Fibroblast of skin of back (primary cell): ENCODE measurements at regions not wholly inside any gene's neighbourhood (a gene's known extent, or its start where the extent isn't known, plus 50 kb on each side); places are given as distances from the start of the nearest gene placed in this dataset.
"Not testable (repeated sequence)": the region's sequence is repeated elsewhere in the genome, so short reads cannot be mapped to it uniquely, and the experiment has no call there.

Experiments used
- DNase-seq: peaks from one replicate; pipeline ENCODE4 v3.0.0-alpha.2; 2013

DNA sequence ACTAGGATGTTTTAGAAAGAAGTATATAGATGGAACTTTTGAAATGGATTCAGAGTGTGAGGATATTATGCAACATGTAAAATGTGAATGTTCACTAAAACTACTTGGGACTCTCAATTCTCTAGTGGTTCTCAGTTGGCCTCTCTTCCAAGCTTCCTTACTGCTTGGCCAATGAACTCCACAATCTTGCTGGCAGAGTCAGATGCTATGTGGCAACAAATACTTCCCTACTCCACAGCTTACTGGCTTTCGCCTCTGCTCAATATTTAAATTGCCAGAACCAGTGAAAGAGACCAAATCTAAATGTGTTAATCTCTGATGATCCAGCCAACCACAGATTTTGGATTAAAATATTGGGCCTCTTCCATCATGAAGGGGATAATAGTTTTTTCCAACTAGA is 138.4 kb downstream of the HTR1B start:
- no peak for DNase-seq

- no peak for DNase-seq
These were observed 140.7 kb downstream of the HTR1B start for GRCh38 chr6:77322604-77323003.

DNA sequence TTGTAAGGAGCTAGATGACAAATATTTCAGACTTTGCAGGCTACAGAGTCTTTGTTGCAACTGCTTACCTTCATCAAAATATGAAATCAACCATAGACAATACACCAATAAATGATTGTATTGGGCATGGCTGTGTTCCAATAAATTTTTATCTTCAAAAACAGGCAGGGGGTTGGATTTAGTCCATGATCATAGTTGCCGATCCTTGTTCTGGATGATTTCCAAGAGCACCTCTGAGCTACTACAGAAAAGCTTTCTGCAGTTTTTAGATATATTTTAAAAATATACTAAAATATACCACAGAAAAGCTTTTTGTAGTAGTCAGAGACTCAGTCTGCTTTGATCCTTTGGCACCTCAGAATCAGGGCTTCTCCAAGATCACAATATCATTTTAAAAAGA is 145.0 kb downstream of the HTR1B start:
- DNase-seq = no peak

DNA sequence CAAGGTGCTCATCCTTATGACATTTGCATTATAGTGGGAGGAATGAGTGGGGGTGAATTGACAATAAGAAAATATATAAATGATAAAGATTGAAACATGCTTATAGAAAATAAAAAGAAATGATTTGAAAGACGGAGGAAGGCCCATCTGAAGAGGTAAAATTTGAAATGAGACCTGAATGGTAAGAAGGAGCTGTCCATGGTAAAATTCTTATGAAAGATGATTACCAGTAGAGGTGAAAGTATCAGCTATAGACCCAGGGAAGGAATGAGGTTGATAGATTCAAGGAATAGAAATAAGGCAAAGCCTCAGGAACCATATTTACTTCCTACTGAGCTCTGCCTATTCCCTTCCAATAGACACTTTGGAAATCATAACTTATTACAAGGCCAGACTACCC is 149.7 kb downstream of the HTR1B start:
- DNase-seq = no peak

DNA sequence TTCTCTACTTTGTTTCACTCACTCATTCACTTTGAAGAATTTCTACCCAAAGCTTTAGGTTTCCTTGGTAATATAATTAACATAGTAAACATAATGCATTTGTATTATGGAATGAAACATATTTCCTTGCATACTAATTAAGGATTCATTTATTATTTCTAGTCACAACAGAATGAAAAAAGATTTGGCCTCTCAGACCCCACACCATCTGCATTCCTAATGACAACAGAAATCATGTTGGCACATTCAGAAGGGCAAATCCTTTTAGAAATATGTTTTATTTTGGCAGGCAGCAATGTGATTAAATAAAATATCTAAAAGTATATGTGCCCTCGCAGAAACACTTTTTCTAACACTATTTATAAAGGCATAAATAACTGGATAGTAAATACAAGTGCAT is 163.4 kb downstream of the HTR1B start:
- no peak for DNase-seq

- DNase-seq = peak; percentile 20
These were observed 165.0 kb downstream of the HTR1B start for GRCh38 chr6:77298283-77298682.

GRCh38 chr6:77292564-77293546 is 170.4 kb downstream of the HTR1B start:
- peak; percentile 95 for DNase-seq

DNA sequence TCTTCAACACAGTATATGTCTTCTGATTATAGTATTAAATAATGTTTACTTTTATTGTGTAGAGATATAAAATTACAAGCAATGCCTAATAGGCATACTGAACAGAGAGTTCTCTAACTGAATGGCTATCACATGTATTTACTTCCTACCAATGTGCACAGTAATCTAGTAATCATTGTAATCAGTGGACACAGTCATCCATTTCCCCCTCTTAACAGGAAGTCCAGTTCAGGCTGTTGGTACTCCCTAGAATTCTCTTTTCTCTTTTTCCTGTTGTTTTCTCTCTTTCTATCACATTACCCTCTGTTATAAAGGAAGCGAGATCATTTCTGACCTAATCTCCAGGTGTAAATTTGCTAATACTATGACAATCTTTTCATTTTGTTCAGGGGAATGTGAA is 172.5 kb downstream of the HTR1B start:
- DNase-seq = no peak

DNA sequence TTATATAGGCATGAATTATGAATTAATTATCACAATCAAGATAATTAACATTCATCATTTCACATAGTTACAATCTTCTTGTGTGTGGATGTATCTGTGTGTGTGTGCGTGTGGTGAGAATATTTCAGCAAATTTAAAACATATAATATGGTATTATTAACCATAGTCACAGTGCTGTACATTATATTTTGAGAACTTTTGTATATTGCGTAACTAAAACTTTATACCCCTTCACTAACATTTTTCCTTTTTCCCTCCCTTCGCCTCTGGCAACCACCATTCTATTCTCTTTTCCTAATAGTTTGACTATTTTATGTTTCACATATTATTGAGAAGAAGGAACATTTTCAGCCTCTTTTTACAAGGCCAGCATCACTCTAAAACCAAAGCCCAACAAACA is 176.8 kb downstream of the HTR1B start:
- DNase-seq = no peak

DNA sequence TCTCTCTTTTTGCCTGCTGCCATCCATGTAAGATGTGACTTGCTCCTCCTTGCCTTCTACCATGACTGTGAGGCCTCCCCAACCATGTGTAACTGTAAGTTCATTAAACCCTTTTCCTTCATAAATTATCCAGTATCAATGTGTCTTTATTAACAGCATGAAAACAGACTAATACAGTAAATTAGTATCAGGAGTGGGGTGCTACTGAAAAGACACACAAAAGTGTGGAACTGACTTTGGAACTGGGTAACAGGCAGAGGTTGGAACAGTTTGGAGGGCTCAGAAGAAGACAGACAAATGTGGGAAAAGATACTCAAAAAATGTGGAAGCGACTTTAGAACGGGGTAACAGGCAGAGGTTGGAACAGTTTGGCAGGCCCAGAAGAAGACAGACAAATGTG is 189.4 kb downstream of the HTR1B start:
- DNase-seq = no peak

- no peak for DNase-seq
These were observed 198.3 kb downstream of the HTR1B start for GRCh38 chr6:77264970-77265369.

- no peak for DNase-seq
These were observed 200.3 kb downstream of the HTR1B start for GRCh38 chr6:77263003-77263402.

DNA sequence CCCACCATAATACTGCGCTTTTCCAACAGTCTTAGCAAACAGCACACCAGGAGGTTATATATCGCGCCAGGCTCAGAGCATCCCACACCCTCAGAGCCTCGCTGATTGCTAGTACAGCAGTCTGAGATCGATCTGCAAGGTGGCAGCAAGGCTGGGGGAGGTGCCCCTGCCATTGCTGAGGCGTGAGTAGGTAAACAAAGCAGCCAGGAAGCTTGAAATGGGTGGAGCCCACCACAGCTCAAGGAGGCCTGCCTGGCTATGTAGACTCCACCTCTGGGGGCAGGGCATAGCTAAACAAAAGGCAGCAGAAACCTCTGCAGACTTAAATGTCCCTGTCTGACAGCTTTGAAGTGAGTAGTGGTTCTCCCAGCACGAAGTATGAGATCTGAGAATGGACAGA is 211.5 kb downstream of the HTR1B start:
- DNase-seq = not testable (repeated sequence)

GRCh38 chr6:77249560-77249959 is 213.7 kb downstream of the HTR1B start:
- DNase-seq = no peak

DNA sequence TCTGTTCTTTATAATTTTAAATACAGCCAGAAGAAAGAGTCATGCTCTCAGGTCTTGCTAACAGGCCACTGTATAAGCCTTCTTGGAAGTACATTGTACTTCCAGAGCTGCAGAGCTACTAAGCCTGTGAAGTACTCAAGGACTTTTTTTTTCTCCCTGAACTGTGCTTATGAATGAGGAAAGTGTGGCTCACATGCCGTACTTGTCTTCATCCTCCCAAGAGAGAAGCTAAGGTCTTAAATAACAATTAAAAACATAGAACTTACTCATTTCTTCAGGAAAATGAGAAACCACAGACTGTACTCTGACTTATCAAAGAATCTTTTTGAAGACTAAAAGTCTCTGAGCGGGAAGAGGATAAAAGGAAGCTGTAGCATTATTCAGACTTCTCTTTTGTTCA is 218.3 kb downstream of the HTR1B start:
- DNase-seq = no peak

- DNase-seq = peak; percentile 34
These were observed 231.6 kb downstream of the HTR1B start for GRCh38 chr6:77231438-77232305.

- DNase-seq = no peak
These were observed 235.0 kb downstream of the HTR1B start for GRCh38 chr6:77228279-77228678.

GRCh38 chr6:77217896-77218295 is 245.4 kb downstream of the HTR1B start:
- no peak for DNase-seq

DNA sequence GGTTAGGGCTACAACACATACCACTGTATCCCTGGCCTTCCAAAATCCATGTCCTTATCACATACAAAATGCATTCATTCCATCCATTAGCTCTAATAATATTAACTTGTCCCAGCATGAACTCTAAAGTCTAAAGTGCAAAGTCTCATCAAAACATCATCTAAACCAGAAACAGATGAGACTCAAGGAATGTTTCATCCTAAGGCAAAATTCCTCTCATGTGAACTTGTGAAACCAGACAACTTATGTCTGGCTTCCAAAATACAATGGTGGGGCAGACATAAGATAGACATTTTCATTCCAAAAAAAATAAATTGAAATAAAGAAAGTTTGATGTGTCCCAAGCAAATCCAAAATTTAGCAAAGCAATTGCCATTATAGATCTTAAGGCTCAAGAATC is 257.4 kb downstream of the HTR1B start:
- DNase-seq = peak; percentile 46

DNA sequence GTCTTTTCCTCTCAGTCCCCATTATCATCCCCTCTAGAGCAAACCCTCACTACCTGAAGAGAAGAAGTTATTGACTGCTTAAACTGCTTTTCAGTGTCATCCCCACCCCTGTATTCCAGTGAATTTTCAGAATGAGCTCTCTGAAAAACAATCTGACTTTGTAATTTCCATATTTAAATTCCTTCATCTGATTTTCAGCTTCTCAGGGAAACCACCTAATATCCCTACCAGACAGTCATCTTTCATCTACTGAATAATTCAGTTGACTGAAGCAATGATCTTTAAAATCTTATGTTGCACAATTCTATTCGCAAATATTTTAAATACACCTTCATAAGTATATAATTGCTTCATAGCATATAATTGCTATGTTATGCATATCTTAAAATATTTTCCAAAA is 258.7 kb downstream of the HTR1B start:
- no peak for DNase-seq

GRCh38 chr6:77183447-77183846 is 279.8 kb downstream of the HTR1B start:
- no peak for DNase-seq

DNA sequence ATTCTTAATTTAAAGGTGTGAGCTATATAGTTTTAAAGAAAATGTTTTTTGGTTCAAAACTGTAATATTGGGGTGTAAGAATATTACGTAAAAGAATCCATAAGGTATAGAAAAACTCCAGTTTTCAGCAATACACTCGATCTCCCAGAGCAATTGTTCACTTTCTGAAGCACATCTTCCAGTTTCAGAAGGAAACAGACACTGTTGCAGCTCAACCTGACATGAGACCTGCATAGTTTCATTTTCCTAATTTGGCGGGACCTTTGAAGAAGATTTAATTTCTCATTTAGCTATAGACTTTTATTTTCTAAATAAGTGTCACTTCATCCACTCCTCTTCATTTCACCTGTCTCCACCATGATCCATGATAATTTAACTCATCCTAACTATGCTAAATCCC is 281.5 kb downstream of the HTR1B start:
- DNase-seq = no peak

- DNase-seq = peak; percentile 65
These were observed 283.0 kb downstream of the HTR1B start for GRCh38 chr6:77180326-77180725.

GRCh38 chr6:77178821-77179220 is 284.5 kb downstream of the HTR1B start:
- DNase-seq = peak; percentile 80
